WTC11 (cell line): ENCODE measurements at regions not wholly inside any gene's neighbourhood (a gene's known extent, or its start where the extent isn't known, plus 50 kb on each side); places are given as distances from the start of the nearest gene placed in this dataset.

Experiments used
- ATAC-seq: fragments of 200-7000 bp; cut with Tn5 transposase; 2 replicates; pipeline ENCODE4 v1.10.0; 2021; ENCODE audit warnings: mild to moderate bottlenecking, moderate library complexity
- CTCF ChIA-PET: fragments of 300-600 bp; sonication (Branson Sonifier 250); formaldehyde crosslinking; loops from one replicate; lab custom pipeline; 2021; ENCODE audit warnings: antibody characterized with exemption; lab: Charles Lee
- POLR2A ChIA-PET: fragments of 350-600 bp; sonication (Branson Sonifier 250); formaldehyde crosslinking; loops from one replicate; lab custom pipeline; 2021; ENCODE audit warnings: antibody characterized with exemption; lab: Charles Lee
- DNase-seq: peaks from one replicate; pipeline ENCODE4 v3.0.0; 2021; ENCODE audit warnings: low spot score
- H3K27ac Mint-ChIP-seq: 2 replicates; pipeline ENCODE4 v1.8.0; 2021; ENCODE audit warnings: mixed read lengths
- H3K27me3 Mint-ChIP-seq: 2 replicates; pipeline ENCODE4 v1.8.0; 2021; ENCODE audit warnings: low read depth, mild to moderate bottlenecking, moderate library complexity, mixed read lengths
- H3K36me3 Mint-ChIP-seq: 2 replicates; pipeline ENCODE4 v1.8.0; 2021; ENCODE audit warnings: mixed read lengths
- H3K4me1 Mint-ChIP-seq: 2 replicates; pipeline ENCODE4 v1.8.0; 2022; ENCODE audit warnings: mixed read lengths
- H3K4me3 Mint-ChIP-seq: 2 replicates; pipeline ENCODE4 v1.8.0; 2021; ENCODE audit warnings: mild to moderate bottlenecking, moderate library complexity, mixed read lengths
- H3K9me3 Mint-ChIP-seq: 2 replicates; pipeline ENCODE4 v1.8.0; 2021; ENCODE audit warnings: mixed read lengths
- ATF1 ChIP-seq: sonication (generic); formaldehyde crosslinking; IDR thresholded peaks from 2 replicates; pipeline ENCODE4 v1.8.1; 2023; ENCODE audit warnings: mild to moderate bottlenecking, moderate library complexity, missing genetic modification reagents
- CBFB ChIP-seq: sonication (generic); formaldehyde crosslinking; IDR thresholded peaks from 2 replicates; pipeline ENCODE4 v1.8.1; 2022; ENCODE audit warnings: mild to moderate bottlenecking, low read depth, missing genetic modification reagents
- E2F4 ChIP-seq: sonication (generic); formaldehyde crosslinking; IDR thresholded peaks from 2 replicates; pipeline ENCODE4 v1.8.1; 2022; ENCODE audit warnings: low read depth, mild to moderate bottlenecking, moderate library complexity, missing genetic modification reagents, borderline replicate concordance
- EMX1 ChIP-seq: fragments of 250-450 bp; sonication (Bioruptor Pico); IDR thresholded peaks from 2 replicates; pipeline ENCODE4 v1.8.0; 2021; ENCODE audit warnings: mild to moderate bottlenecking
- ERG ChIP-seq: fragments of 250-450 bp; sonication (Bioruptor Pico); IDR thresholded peaks from 2 replicates; pipeline ENCODE4 v1.8.0; 2021; ENCODE audit warnings: mild to moderate bottlenecking
- FOXJ3 ChIP-seq: sonication (generic); formaldehyde crosslinking; IDR thresholded peaks from 2 replicates; pipeline ENCODE4 v1.9.0; 2021; ENCODE audit warnings: missing genetic modification reagents, mild to moderate bottlenecking, borderline replicate concordance
- GABPB1 ChIP-seq: sonication (generic); formaldehyde crosslinking; IDR thresholded peaks from 2 replicates; pipeline ENCODE4 v1.8.1; 2023; ENCODE audit warnings: mild to moderate bottlenecking, missing genetic modification reagents
- KAT7 ChIP-seq: sonication (generic); formaldehyde crosslinking; IDR thresholded peaks from 2 replicates; pipeline ENCODE4 v1.8.1; 2023; ENCODE audit warnings: missing genetic modification reagents, mild to moderate bottlenecking, borderline replicate concordance
- MAX ChIP-seq: sonication (generic); formaldehyde crosslinking; IDR thresholded peaks from 2 replicates; pipeline ENCODE4 v1.8.0; 2022; ENCODE audit warnings: mild to moderate bottlenecking, missing genetic modification reagents
- MYBL2 ChIP-seq: sonication (generic); formaldehyde crosslinking; IDR thresholded peaks from 2 replicates; pipeline ENCODE4 v1.8.1; 2023; ENCODE audit warnings: mild to moderate bottlenecking, moderate library complexity, missing genetic modification reagents
- NFATC4 ChIP-seq: fragments of 250-450 bp; sonication (Bioruptor Pico); IDR thresholded peaks from 2 replicates; pipeline ENCODE4 v1.9.0; 2021; ENCODE audit warnings: mild to moderate bottlenecking
- NR1H2 ChIP-seq: sonication (generic); formaldehyde crosslinking; IDR thresholded peaks from 2 replicates; pipeline ENCODE4 v1.9.0; 2021; ENCODE audit warnings: mild to moderate bottlenecking, moderate library complexity, missing genetic modification reagents
- PREB ChIP-seq: sonication (generic); formaldehyde crosslinking; IDR thresholded peaks from 2 replicates; pipeline ENCODE4 v1.8.1; 2022; ENCODE audit warnings: mild to moderate bottlenecking, missing genetic modification reagents, moderate library complexity, borderline replicate concordance
- SP1 ChIP-seq: sonication (generic); formaldehyde crosslinking; conservative IDR thresholded peaks from 2 replicates; pipeline ENCODE4 v1.8.1; 2022; ENCODE audit warnings: missing genetic modification reagents
- TEAD4 ChIP-seq: sonication (generic); formaldehyde crosslinking; IDR thresholded peaks from 2 replicates; pipeline ENCODE4 v1.8.0; 2022; ENCODE audit warnings: mild to moderate bottlenecking, missing genetic modification reagents
- ZBTB21 ChIP-seq: sonication (generic); formaldehyde crosslinking; IDR thresholded peaks from 2 replicates; pipeline ENCODE4 v1.8.1; 2023; ENCODE audit warnings: mild to moderate bottlenecking, missing genetic modification reagents, borderline replicate concordance
- ZNF138 ChIP-seq: sonication (generic); formaldehyde crosslinking; conservative IDR thresholded peaks from 2 replicates; pipeline ENCODE4 v1.8.1; 2022; ENCODE audit warnings: mild to moderate bottlenecking, moderate library complexity, missing genetic modification reagents
- ZNF219 ChIP-seq: sonication (generic); formaldehyde crosslinking; IDR thresholded peaks from 2 replicates; pipeline ENCODE4 v1.8.0; 2023; ENCODE audit warnings: missing genetic modification reagents, mild to moderate bottlenecking, borderline replicate concordance
- ZNF263 ChIP-seq: sonication (generic); formaldehyde crosslinking; IDR thresholded peaks from 2 replicates; pipeline ENCODE4 v1.8.1; 2022; ENCODE audit warnings: low read depth, mild to moderate bottlenecking, moderate library complexity, missing genetic modification reagents
- ZNF396 ChIP-seq: fragments of 250-450 bp; sonication (Bioruptor Pico); IDR thresholded peaks from 2 replicates; pipeline ENCODE4 v1.8.0; 2021; ENCODE audit warnings: mild to moderate bottlenecking, moderate library complexity, borderline replicate concordance
- ZSCAN18 ChIP-seq: fragments of 250-450 bp; sonication (Bioruptor Pico); IDR thresholded peaks from 2 replicates; pipeline ENCODE4 v2.1.2; 2022; ENCODE audit warnings: mild to moderate bottlenecking, moderate library complexity
- TF ChIP-seq, protein P1 (sequence below): sonication (generic); formaldehyde crosslinking; IDR thresholded peaks from 2 replicates; pipeline ENCODE4 v1.8.1; 2022; ENCODE audit warnings: low read depth, missing genetic modification reagents, borderline replicate concordance

DNA sequence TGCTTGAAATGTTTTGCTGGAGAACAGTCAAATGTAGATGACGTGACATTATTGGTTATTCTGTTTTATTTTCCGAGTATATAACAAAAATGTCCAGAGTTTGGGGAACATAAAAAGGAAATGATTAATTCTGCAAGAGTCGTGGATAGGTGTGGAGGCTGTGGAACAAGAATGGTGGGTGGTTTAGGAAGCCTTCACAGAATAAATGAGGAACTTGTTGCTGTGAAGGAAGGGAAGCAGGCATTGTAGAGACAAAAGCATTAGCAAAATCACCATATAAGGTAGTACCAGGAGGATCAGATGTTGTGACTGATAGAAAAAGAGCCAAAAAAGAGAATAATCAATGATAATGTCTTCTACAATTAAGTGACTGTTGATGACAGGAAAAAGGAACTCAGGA is 66.2 kb upstream of the CNTLN start (continued):
- TF ChIP-seq GABPB1 (CRISPR knock-in tag) (no peak), ZNF263 (CRISPR knock-in tag) (no peak), SP1 (CRISPR knock-in tag) (no peak)
- TF ChIP-seq, all 79 proteins: peak for 0

DNA sequence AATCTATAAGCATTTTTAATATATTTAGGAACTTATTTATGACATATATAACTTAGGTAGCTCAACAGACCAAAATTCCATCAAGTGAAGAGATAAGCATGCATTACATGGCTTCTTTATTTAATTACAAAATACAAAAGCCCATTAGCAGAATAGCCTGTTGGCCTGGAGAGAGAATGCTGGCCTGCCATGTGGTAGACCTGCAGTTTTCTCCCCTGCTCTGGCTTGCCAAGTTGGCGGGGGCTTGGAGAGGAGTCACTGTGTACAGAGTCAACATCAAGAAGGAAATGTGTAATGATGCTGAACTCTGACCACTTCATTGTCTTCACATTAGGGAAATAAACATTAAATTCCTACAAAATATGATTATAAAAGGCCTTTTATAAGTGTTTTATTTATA is 69.8 kb upstream of the CNTLN start:
- H3K27me3 Mint-ChIP-seq = no peaks in the 10 kb centered on the region
- ATAC-seq (no peak), DNase-seq (no peak)
- H3K4me3 Mint-ChIP-seq = no peak overlapping the region
- CTCF ChIA-PET = no interaction called here
- no peak overlapping the region for H3K27ac Mint-ChIP-seq
- H3K4me1 Mint-ChIP-seq = peaks cover 7% of the 10 kb centered on the region
- POLR2A ChIA-PET = no interaction called here
- TF ChIP-seq ZNF263 (CRISPR knock-in tag) (no peak), ZNF396 (CRISPR knock-in tag) (no peak), NR1H2 (CRISPR knock-in tag) (no peak), EMX1 (CRISPR knock-in tag) (no peak), ZNF138 (CRISPR knock-in tag) (no peak)
- no peaks in the 10 kb centered on the region for H3K9me3 Mint-ChIP-seq
- H3K36me3 Mint-ChIP-seq = no peaks in the 10 kb centered on the region

DNA sequence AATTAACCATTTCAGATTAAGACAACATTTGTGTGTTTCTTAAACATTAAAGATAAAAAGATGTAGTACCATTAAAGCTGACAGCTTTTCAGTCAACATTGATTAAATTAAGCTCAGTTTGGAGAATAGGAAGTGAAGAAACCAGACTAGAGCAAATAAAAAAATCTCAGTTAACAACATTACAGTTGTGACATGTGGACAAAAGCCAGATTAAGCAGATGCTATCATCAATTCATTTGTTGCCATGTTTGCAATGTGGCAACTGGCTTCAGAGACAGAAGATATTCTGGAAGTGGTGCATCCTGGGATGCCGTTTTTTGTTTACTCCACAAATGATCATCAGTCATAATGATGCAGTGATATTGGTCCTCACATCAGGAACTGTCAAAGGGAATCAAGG is 70.3 kb upstream of the CNTLN start:
- TF ChIP-seq ZNF219 (CRISPR knock-in tag) (no peak), NFATC4 (CRISPR knock-in tag) (no peak), MYBL2 (CRISPR knock-in tag) (no peak), ERG (no peak), KAT7 (CRISPR knock-in tag) (no peak), ZBTB21 (CRISPR knock-in tag) (no peak), TEAD4 (no peak), MAX (CRISPR knock-in tag) (no peak), CBFB (no peak), ATF1 (CRISPR knock-in tag) (no peak), ZSCAN18 (CRISPR knock-in tag) (no peak), E2F4 (CRISPR knock-in tag) (no peak), FOXJ3 (CRISPR knock-in tag) (no peak), PREB (CRISPR knock-in tag) (no peak), SP1 (CRISPR knock-in tag) (no peak)
- TF ChIP-seq, protein P1, sequence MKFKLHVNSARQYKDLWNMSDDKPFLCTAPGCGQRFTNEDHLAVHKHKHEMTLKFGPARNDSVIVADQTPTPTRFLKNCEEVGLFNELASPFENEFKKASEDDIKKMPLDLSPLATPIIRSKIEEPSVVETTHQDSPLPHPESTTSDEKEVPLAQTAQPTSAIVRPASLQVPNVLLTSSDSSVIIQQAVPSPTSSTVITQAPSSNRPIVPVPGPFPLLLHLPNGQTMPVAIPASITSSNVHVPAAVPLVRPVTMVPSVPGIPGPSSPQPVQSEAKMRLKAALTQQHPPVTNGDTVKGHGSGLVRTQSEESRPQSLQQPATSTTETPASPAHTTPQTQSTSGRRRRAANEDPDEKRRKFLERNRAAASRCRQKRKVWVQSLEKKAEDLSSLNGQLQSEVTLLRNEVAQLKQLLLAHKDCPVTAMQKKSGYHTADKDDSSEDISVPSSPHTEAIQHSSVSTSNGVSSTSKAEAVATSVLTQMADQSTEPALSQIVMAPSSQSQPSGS (CRISPR knock-in tag) = no peak
- TF ChIP-seq, all 79 proteins: peak for 0
- POLR2A ChIA-PET = no interaction called here
- Mint-ChIP-seq H3K4me3 (no peak overlapping the region), H3K27me3 (no peaks in the 10 kb centered on the region), H3K9me3 (no peaks in the 10 kb centered on the region), H3K36me3 (no peaks in the 10 kb centered on the region), H3K27ac (no peak overlapping the region), H3K4me1 (peaks cover 7% of the 10 kb centered on the region)
- DNase-seq = no peak
- no peak for ATAC-seq
- CTCF ChIA-PET = interaction anchor here (1.6 to 2.8 kb wide), 3 partner anchors 17 to 398 kb away, joined by 4 to 15 read pairs (median 15); no protein-coding TSS in a partner anchor
